DOHH2 (cell line): ENCODE measurements at regions not wholly inside any gene's neighbourhood (a gene's known extent, or its start where the extent isn't known, plus 50 kb on each side); places are given as distances from the start of the nearest gene placed in this dataset.

ENCODE experiments used
- CTCF ChIP-seq: fragments of 200-600 bp; sonication (generic); IDR thresholded peaks from one replicate; pipeline ENCODE4 v1.5.1; 2014; ENCODE audit warnings: antibody characterized with exemption, mild to moderate bottlenecking, low read depth, low read length; ENCODE audit not compliant: poor library complexity, severe bottlenecking
- EZH2phosphoT487 ChIP-seq: fragments of 200-600 bp; sonication (generic); IDR thresholded peaks from 2 replicates; pipeline ENCODE4 v1.6.1; 2017; ENCODE audit warnings: borderline replicate concordance, mild to moderate bottlenecking, antibody characterized with exemption, low read length, moderate library complexity, mixed read lengths

GRCh38 chr6:104656235-104656634 is 203.5 kb downstream of the HACE1 start:
- TF ChIP-seq CTCF (no peak), EZH2phosphoT487 (no peak)
